SIG-M5 treated with dmso at 0.1 percent for 504 hours (cell line): ENCODE measurements at regions not wholly inside any gene's neighbourhood (a gene's known extent, or its start where the extent isn't known, plus 50 kb on each side); places are given as distances from the start of the nearest gene placed in this dataset.
"Not testable (repeated sequence)": the region's sequence is repeated elsewhere in the genome, so short reads cannot be mapped to it uniquely, and the experiment has no call there.

ENCODE experiments used
- DNase-seq: peaks from one replicate; lab custom pipeline; 2025; ENCODE audit not compliant: unreplicated experiment; lab: John Stamatoyannopoulos, UW

DNA sequence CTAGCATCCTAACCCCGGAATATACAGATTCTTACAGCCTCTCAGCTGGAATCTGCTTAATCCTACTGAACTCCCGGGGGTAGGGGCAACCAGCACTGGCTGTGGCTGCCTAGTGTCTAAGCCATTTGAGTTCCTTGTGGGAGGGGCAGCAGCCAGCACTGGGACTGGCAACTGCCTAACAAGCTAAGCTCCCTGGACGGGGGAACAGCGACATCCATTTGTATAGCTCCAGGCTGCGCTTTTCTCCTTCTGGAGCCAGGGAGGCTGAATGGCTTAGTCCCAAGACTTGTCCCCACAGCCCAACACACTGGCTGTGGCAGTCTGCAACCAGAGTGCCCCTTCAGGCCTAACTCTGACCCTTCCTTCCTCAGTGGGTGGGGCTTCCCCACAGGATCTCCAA lies 787.2 kb downstream of the METTL4 start:
- DNase-seq = no peak

DNA sequence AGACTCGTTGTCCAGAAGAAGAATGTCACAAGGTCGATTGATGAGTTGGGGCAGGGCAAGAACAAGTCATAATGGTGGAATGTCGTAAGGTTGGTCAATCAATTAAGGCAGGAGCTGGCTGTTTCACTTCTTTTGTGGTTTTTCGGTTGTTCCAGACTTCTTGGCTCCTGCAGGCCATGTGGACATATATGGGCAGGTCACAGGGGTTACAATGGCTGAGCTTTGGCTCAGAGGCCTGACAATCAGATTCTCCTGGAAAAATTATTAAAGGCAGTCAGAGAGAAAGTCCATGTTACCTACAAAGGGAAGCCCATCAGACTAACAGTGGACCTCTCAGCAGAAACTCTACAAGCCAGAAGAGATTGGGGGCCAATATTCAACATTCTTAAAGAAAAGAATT lies 785.3 kb downstream of the METTL4 start:
- DNase-seq = not testable (repeated sequence)

DNA sequence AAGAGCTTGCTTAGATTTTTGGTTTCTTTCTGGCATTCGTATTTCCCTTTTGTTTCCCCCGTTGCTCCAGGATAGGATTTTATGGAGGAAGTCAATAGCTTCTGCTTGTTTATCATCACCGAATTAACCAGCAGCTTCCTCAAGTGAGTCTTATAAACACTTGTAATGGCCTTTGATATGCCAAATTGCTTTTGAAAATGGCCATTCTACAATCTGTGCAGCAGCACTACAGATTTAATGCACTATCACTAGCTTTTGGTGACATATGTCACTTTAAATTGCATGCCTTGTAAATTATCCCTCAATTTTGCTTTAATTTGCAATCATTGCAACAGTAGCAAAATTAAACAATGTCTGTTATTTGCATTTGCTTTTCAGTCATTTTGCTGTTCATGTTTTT lies 774.7 kb downstream of the METTL4 start:
- no peak for DNase-seq

DNA sequence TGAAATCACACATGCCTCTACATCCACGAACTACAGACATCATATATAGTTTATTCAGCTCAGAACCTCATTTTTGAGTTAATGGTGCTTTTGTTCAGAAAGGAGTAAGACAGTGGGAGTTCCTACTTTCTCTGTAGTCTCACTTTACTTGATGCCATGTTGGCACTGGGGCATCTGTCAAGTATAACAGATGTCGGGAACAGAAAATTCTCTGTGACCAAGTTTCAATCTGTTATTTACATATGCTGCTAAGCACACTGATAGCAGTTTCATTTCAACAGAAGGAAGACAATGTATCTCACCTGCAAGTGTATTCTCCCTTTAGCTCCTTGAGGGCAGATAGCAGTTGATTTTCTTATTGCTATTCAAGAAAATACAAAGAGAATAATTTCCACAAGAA lies 774.1 kb downstream of the METTL4 start:
- DNase-seq = no peak

DNA sequence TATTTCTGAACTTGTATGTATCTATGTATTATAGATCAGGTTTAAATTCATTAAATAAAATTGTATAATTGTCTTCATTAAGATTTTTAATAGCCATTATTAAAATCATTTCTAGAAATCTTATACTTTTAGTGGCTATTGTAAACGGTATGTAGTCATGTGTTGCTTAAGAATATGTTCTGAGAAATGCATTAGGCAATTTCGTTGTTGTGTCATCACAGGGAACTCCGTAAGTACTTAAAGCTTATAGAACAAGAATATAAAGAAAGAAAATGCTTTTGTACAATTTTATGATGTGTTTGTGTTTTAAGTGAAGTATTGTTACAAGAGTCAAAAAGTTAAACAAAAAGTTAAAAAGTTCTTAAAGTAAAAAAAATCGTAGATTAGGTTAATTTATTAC lies 765.8 kb downstream of the METTL4 start:
- DNase-seq = no peak

DNA sequence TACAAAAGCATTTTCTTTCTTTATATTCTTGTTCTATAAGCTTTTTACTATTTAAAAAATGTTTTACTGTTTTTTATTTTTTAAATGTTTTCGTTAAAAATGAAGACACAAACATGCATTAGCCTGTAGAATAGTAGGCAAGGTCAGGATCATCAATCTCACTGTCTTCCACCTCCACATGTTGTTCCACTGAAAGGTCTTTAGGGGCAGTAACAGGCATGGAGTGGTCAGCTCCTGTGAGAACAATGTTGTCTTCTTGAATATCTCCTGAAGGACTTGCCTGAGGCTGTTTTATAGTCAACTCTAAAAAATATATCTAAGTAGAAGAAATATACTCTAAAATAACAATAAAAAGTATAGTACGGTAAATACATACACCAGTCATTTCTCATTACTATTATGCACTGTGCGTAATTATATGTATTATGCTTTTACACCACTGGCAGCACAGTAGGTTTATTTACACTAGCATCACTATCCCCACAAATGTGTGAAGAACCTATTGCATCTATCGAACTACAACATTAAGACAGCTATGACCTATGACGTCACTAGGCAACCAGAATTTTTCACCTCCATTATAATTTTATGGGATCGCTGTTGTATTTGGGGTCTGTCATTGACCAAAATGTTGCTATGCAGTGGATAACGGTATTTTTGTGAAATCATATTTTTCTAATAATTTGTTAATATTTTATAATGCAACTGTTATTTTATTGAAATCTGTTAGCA lies 764.3 kb downstream of the METTL4 start:
- no peak for DNase-seq

DNA sequence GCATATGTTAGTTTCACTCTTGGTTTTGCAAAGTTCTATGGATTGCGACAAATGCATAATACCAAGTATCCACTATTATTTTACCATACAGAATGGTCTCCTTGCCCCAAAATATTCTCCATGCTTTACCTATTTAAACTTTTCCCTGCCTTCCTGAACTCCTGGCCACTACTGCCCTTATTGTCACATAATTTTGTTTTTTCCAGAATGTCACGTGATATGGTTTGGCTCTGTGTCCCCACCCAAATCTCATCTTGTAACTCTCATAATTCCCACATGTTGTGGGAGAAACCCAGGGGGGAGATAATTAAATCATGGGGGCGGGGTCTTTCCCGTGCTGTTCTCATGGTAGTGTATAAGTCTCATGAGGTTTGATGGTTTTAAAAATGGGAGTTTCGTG lies 760.0 kb downstream of the METTL4 start:
- no peak for DNase-seq

DNA sequence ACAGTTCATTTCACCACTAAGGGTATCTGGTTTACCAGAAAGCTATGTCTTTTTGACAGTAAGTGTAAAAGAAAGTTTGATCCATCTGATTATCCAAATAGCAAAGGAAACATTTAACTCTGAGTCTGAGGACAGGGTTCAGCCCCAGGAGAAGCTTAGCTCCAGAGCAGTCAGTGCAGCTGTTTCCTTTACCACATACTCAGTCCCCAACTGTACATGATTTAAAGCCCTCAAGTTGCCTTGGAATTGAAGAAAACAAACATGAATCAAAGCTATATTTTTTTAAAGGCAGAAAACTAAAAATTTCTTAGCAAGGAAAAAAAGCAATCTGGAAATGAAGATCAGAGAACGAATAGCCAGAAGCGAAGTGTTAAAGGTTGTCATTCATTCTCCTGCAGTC lies 746.0 kb downstream of the METTL4 start:
- DNase-seq = no peak

DNA sequence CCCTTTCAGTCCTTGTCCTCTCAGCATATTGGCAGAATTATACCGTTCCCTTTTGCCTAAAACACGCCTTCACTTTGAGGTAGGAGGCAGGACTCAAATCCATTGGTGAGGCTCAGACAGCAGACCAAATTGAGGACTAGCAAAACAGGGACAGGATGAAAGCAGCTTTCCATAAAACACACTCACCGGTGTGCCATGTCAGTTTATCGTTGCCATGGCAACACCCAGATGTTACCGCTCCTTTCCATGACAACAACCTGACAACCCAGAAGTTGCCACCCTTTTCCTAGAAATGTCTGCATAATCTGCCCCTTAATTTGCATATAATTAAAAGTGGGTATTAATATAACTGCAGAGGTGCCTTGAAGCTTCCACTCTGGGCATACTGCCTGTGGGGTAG lies 730.4 kb downstream of the METTL4 start:
- no peak for DNase-seq

DNA sequence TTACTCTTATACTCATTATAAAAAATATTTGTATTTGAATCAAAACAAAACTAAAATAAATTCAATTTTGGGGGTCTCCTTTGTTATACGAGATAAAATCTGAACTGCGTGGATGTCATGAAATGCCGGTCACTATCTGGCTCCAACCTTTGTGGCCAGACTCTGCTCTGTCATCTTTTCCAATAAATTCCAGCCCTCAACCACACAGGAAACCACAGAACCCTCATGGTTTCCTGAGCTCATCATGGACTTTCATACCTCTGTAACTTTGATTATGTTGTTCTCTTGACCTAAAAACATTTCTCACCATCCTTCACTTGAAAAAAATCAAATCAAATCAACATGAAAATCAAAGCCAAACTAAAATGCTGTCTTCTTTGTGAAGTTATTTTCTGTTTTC lies 724.7 kb downstream of the METTL4 start:
- DNase-seq = no peak

DNA sequence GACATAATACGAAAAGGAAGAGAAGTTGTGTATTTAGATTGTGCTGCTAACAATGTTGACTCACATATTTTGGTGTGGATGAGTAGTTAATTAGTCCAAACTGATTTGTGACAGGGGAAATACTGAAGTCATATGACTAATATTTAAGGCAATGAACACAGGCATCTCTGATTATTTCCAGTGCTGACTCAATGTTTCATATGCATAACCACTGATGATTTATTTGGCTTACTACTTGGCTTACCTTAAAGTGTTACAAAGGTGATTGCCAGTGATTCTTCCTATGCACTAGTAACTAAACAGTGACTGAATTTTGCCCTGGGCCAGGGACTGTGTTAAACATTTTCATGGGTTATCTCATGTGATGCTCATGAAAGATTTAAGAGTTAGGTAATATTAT lies 722.6 kb downstream of the METTL4 start:
- no peak for DNase-seq

DNA sequence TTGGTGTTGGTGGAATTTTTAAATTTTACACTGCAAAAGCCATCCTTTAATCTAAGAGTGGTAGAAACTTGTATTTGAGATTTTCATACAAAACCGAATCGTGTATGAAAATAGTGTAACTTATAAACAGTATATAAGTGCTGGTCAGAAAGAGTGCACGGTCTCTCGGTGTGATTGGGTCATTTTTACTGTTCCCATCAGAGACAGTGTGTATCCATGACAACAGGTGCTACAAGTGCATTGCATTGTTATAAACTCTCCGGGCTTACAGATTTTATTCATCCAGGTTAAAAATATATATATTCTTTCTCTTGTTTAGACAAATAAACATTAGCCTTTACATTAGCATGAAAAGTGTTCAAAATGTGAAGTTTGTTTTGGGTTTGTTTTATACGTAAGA lies 721.9 kb downstream of the METTL4 start:
- no peak for DNase-seq

DNA sequence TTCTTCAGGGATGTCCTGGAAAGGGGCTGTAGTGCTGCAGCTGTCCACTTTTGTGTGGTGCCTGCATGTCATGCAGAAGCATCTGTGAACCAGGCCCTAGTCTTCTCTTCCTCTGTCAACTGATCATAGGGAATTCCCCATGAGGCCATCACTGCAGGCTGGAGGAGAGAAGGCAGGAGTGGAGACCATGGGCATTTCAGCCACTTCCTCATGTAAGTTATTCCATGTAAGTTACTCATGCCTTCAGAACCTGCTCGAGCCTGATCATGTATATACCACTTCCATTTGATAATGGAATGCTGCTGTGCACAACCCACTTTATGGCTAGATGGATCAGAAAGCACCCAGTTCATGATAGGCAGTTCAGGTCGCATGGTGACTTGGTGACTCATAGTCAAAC lies 714.0 kb downstream of the METTL4 start:
- not testable (repeated sequence) for DNase-seq

DNA sequence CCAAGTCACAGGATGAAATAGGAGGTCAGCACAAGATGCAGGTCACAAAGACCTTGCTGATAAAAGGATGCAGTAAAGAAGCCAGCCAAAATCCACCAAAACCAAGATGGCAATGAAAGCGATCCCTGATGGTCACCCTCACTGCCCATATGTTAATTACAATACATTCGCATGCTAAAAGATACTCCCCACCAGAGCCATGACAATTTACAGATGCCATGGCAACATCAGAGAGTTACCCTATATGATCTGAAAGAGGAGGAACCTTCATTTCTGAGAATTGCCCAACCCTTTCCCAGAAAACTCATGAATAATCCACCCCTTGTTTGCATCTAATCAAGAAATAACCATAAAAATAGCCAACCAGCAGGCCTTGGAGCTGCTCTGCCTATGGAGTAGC lies 709.8 kb downstream of the METTL4 start:
- DNase-seq = no peak

DNA sequence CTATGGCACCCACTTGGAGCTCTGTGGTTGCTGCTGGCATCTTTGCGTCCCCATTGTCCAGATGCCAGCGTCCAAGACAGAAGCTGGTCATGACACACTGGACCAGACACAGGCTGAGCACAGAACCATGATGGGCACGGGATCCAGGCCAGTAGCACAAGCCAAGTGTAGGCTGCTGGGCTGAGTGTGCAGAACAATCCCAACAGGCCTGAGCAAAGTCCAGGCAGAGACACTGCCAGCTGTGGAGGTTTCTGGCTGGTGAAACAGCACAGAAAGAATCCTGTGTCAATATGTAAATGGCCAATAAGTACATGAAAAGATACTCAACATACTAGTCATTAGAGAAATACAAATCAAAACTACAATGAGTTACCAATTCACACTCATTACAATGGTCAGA lies 705.4 kb downstream of the METTL4 start:
- DNase-seq = no peak

DNA sequence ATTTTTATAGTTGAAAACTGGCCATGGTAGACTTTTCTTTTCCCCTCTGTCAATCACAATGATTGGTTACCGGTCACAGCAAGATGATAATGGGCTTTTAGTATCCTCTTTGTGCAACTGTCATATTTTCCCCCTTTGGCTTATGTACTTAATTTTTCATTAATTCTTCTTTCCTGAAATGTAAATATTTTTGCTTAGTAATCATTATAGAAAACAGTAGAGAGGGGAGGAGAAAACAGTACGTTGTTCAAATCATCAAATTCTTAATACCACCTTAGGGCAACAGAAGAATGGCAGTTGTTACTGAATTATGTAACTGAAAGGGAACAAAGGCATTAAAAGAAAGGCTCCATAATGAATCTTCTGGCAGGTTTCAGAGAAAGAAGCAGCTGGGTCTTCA lies 699.0 kb downstream of the METTL4 start:
- no peak for DNase-seq

DNA sequence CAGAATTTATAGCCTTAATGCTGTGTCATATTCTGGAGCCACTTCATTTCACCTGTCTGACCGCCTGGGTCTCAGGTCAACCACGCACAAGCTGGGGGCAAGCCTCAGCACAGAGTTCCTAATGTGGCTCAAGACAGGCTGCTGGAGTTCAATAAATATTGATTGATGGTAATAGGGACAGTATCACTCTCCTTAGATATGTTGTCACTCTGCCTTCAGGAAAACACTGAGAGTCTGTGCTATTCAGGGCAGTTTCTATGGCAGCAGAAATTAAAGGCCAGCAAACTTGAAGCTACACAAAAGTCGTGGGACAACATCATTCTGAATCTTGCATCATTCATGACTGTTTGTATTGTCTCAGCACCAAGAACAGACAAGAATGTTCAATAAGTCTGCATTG lies 696.1 kb downstream of the METTL4 start:
- no peak for DNase-seq

DNA sequence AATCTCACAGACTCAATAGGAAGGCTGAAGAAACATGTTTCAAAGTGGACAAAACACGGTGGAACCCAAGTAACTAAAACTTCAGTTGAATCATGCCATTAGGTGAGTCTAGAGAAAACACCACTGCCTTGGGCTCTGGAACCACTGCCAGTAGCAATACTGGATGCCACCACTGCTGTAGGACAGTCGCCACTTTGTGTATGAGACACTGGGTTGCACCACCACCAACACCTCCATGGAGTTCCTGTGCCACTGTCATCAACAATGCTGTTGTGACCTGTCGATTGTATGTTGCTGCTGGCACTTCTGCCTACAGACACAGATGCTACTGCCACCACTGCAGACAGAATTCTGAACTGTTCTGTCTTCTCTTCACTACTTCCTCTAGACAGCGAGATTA lies 686.7 kb downstream of the METTL4 start:
- DNase-seq = no peak

DNA sequence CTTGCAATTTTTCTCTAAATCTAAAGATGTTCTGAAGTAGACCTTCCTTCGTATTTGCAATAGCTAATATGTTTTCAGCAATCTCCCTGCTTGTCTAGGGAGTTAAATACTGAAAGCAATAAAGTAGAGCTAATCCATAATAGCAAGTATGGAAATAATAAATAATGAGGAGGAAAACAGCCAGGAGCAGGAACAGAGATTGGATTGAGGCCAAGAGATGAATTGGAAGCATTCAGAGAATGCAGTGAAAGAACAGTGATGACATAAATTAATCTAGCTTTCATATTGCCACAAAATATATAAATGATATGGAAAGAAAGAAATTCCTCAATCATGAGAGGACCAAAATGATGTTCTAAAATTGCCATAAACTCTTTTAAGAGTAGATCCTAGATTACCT lies 679.7 kb downstream of the METTL4 start:
- DNase-seq = no peak

DNA sequence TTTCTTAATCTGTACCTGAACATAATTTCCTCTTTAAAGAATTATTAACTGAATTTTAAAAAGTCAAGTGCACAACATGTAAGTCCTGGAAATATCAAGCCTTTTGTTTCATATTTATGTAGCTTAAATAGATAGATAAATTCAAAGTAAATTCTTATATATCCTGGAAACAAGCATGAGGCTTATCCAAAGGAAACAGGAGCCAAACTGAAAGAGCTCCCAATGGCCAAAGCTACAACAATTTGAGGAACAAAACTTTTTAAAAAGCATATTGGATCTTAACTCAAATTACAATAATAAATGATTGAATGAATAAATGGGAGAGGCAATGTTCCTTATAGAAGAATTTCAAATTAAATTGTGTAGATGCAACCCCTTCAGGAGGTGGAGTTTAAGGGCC lies 679.1 kb downstream of the METTL4 start:
- no peak for DNase-seq

DNA sequence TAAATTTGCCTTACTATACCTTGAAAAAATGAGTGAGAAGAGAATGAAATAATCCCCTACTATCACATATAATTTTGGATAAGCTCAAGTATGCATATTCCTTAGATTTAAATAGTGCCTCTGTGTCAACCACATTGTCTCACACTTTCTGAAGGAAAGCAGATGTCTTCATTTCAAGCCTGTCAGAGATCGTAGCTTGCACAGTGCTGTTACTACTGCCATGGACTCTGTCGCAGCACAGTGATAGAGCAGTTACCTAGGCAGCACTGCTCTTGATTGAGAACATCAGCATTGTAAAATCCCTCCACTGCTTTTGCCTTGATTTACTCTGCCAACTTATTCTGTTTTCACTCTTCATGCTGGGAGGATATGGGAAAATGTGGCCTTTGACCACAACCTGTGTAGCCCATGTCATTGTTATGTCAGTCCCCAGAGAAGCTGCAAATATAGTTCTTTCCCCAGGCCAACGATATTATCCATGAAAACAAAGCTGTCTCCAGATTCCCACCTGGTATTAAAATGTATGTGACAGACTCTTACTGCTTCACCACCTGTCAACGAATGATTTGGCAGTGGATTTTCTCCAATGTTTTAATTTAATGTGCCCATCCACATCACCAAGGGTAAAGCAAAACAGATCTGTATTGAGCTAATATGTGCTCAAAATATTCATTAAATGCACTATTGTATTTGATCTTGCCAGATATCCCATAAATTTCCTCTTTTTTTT lies 675.7 kb downstream of the METTL4 start:
- no peak for DNase-seq

DNA sequence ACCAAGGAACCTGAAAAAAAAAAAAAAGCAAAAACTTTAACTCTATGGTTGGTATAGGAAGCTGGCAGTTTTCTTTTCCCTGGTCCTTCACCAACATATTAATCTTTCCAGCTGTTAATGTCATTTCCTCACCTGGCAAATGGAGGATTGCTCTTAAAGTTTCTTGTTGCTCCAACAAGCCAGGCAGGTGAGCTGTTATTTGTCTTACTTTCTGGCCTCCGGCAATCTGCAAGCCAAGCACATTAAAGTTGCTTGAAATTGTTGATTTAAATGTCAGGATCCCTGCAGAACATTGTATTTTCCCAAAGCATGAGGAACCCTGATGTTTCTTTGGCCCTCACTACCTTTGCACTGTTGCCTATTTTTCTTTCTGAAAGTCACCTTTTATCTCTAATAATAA lies 664.9 kb downstream of the METTL4 start:
- DNase-seq = peak; percentile 7
